ENCODE measurements at regions not wholly inside any gene's neighbourhood (a gene's known extent, or its start where the extent isn't known, plus 50 kb on each side); places are given as distances from the start of the nearest gene placed in this dataset.
A peak's percentile ranks its signal among the peaks of the same experiment; 100 is the strongest.
"Not testable (repeated sequence)": the region's sequence is repeated elsewhere in the genome, so short reads cannot be mapped to it uniquely, and the experiment has no call there.

- not testable (repeated sequence) for H3K27ac ChIP-seq (replicated peaks); H3K27me3 ChIP-seq (ENCODE audit: insufficient read depth, poor library complexity, severe bottlenecking); H3K4me3 ChIP-seq (replicated peaks; ENCODE audit: insufficient read depth, low read length); DNase-seq (ENCODE audit: low read depth in 1 of 2, low spot score in 1 of 2)
These were observed 187.1 kb upstream of the SULF2 start for GRCh38 chr20:47972297-47972915.

- no peak overlapping the region for H3K27ac ChIP-seq (replicated peaks)
- DNase-seq (ENCODE audit: low read depth in 1 of 2, low spot score in 1 of 2): no peak
- no peak for TF ChIP-seq REST (IDR thresholded peaks at IDR 0.05; ENCODE audit: insufficient replicate concordance, low read depth)
- no peak for TF ChIP-seq SPI1 (IDR thresholded peaks at IDR 0.05; ENCODE audit: borderline replicate concordance, low read depth)
- no peak for TF ChIP-seq GABPA (IDR thresholded peaks at IDR 0.05; ENCODE audit: low read depth)
- TF ChIP-seq POLR2AphosphoS5 (IDR thresholded peaks at IDR 0.05; ENCODE audit: low read depth): no peak
- no peak for TF ChIP-seq CTCF (IDR thresholded peaks at IDR 0.05; ENCODE audit: insufficient read depth, low read length)
- H3K4me3 ChIP-seq (replicated peaks; ENCODE audit: insufficient read depth, low read length): no peak overlapping the region
- no peaks in the 10 kb centered on the region for H3K27me3 ChIP-seq (ENCODE audit: insufficient read depth, poor library complexity, severe bottlenecking)
These were observed 185.9 kb upstream of the SULF2 start for GRCh38 chr20:47971058-47971791.

- TF ChIP-seq SPI1 (IDR thresholded peaks at IDR 0.05; ENCODE audit: borderline replicate concordance, low read depth) (no peak), GABPA (IDR thresholded peaks at IDR 0.05; ENCODE audit: low read depth) (no peak), POLR2AphosphoS5 (IDR thresholded peaks at IDR 0.05; ENCODE audit: low read depth) (no peak), REST (IDR thresholded peaks at IDR 0.05; ENCODE audit: insufficient replicate concordance, low read depth) (no peak), CTCF (IDR thresholded peaks at IDR 0.05; ENCODE audit: insufficient read depth, low read length) (no peak)
- peak in 1 of 2 experiments; percentile 43 for DNase-seq (ENCODE audit: low read depth in 1 of 2, low spot score in 1 of 2)
- Histone ChIP-seq H3K27ac (replicated peaks) (no peak overlapping the region), H3K27me3 (ENCODE audit: insufficient read depth, poor library complexity, severe bottlenecking) (no peaks in the 10 kb centered on the region), H3K4me3 (replicated peaks; ENCODE audit: insufficient read depth, low read length) (no peak overlapping the region)
These were observed 185.1 kb upstream of the SULF2 start for GRCh38 chr20:47970282-47970903.

- TF ChIP-seq SPI1 (IDR thresholded peaks at IDR 0.05; ENCODE audit: borderline replicate concordance, low read depth): no peak
- no peak for TF ChIP-seq GABPA (IDR thresholded peaks at IDR 0.05; ENCODE audit: low read depth)
- no peak for DNase-seq (ENCODE audit: low read depth in 1 of 2, low spot score in 1 of 2)
These were observed 184.1 kb upstream of the SULF2 start for GRCh38 chr20:47969426-47969825.

More at GRCh38 chr20:47969426-47969825, 184.1 kb upstream of the SULF2 start:
- H3K4me3 ChIP-seq (replicated peaks; ENCODE audit: insufficient read depth, low read length): no peak overlapping the region
- H3K27me3 ChIP-seq (ENCODE audit: insufficient read depth, poor library complexity, severe bottlenecking): no peaks in the 10 kb centered on the region
- H3K27ac ChIP-seq (replicated peaks): no peak overlapping the region
